ENCODE measurements at regions not wholly inside any gene's neighbourhood (a gene's known extent, or its start where the extent isn't known, plus 50 kb on each side); places are given as distances from the start of the nearest gene placed in this dataset.

DNA sequence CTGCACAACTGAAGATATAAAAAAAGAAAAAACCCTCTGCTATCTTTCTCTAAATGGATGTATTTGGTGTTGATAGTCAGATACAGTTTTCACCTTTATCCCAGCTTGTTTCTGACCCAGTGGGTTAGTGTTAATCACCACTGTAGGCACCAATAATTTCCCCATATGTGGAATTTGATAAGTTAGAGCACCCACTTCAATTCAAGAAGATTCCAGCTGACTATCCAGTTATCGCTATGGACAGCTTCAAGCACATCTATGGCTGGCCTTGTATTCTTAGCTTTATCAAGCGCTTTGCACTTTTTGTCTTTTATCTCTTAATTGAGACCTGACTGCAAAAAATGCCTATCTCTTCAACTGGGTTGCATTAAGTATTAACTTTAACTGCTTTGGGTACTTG lies 200.4 kb downstream of the NR4A2 start:
- Histone ChIP-seq H3K27ac (ENCODE audit: low read depth) (no peak overlapping the region), H3F3A (replicated peaks; ENCODE audit: low read depth) (no peaks in the 10 kb centered on the region), H3K27me3 (ENCODE audit: insufficient read depth) (no peaks in the 10 kb centered on the region), H4K20me1 (replicated peaks; ENCODE audit: insufficient read depth) (no peaks in the 10 kb centered on the region), H3K4me3 (no peak overlapping the region), H3K36me3 (ENCODE audit: insufficient read depth) (no peaks in the 10 kb centered on the region), H3K4me2 (no peak overlapping the region), H3K9me2 (ENCODE audit: insufficient read depth) (no peaks in the 10 kb centered on the region), H3K4me1 (ENCODE audit: insufficient read depth) (no peaks in the 10 kb centered on the region), H2AFZ (no peak overlapping the region), H3K79me2 (replicated peaks; ENCODE audit: insufficient read depth) (no peaks in the 10 kb centered on the region)
- TF ChIP-seq JUNB (IDR thresholded peaks at IDR 0.05; ENCODE audit: unreplicated experiment) (no peak), EZH2 (IDR thresholded peaks at IDR 0.05; ENCODE audit: low read depth, unreplicated experiment) (no peak), REST (IDR thresholded peaks at IDR 0.05; ENCODE audit: unreplicated experiment) (no peak), ZNF331 (CRISPR knock-in tag; IDR thresholded peaks at IDR 0.05; ENCODE audit: low read depth) (no peak), NANOG (IDR thresholded peaks at IDR 0.05; ENCODE audit: borderline replicate concordance) (no peak), STAT1 (IDR thresholded peaks at IDR 0.05; ENCODE audit: unreplicated experiment) (no peak), EZH2phosphoT487 (IDR thresholded peaks at IDR 0.05; ENCODE audit: unreplicated experiment) (no peak)
- TF ChIP-seq, protein P1, sequence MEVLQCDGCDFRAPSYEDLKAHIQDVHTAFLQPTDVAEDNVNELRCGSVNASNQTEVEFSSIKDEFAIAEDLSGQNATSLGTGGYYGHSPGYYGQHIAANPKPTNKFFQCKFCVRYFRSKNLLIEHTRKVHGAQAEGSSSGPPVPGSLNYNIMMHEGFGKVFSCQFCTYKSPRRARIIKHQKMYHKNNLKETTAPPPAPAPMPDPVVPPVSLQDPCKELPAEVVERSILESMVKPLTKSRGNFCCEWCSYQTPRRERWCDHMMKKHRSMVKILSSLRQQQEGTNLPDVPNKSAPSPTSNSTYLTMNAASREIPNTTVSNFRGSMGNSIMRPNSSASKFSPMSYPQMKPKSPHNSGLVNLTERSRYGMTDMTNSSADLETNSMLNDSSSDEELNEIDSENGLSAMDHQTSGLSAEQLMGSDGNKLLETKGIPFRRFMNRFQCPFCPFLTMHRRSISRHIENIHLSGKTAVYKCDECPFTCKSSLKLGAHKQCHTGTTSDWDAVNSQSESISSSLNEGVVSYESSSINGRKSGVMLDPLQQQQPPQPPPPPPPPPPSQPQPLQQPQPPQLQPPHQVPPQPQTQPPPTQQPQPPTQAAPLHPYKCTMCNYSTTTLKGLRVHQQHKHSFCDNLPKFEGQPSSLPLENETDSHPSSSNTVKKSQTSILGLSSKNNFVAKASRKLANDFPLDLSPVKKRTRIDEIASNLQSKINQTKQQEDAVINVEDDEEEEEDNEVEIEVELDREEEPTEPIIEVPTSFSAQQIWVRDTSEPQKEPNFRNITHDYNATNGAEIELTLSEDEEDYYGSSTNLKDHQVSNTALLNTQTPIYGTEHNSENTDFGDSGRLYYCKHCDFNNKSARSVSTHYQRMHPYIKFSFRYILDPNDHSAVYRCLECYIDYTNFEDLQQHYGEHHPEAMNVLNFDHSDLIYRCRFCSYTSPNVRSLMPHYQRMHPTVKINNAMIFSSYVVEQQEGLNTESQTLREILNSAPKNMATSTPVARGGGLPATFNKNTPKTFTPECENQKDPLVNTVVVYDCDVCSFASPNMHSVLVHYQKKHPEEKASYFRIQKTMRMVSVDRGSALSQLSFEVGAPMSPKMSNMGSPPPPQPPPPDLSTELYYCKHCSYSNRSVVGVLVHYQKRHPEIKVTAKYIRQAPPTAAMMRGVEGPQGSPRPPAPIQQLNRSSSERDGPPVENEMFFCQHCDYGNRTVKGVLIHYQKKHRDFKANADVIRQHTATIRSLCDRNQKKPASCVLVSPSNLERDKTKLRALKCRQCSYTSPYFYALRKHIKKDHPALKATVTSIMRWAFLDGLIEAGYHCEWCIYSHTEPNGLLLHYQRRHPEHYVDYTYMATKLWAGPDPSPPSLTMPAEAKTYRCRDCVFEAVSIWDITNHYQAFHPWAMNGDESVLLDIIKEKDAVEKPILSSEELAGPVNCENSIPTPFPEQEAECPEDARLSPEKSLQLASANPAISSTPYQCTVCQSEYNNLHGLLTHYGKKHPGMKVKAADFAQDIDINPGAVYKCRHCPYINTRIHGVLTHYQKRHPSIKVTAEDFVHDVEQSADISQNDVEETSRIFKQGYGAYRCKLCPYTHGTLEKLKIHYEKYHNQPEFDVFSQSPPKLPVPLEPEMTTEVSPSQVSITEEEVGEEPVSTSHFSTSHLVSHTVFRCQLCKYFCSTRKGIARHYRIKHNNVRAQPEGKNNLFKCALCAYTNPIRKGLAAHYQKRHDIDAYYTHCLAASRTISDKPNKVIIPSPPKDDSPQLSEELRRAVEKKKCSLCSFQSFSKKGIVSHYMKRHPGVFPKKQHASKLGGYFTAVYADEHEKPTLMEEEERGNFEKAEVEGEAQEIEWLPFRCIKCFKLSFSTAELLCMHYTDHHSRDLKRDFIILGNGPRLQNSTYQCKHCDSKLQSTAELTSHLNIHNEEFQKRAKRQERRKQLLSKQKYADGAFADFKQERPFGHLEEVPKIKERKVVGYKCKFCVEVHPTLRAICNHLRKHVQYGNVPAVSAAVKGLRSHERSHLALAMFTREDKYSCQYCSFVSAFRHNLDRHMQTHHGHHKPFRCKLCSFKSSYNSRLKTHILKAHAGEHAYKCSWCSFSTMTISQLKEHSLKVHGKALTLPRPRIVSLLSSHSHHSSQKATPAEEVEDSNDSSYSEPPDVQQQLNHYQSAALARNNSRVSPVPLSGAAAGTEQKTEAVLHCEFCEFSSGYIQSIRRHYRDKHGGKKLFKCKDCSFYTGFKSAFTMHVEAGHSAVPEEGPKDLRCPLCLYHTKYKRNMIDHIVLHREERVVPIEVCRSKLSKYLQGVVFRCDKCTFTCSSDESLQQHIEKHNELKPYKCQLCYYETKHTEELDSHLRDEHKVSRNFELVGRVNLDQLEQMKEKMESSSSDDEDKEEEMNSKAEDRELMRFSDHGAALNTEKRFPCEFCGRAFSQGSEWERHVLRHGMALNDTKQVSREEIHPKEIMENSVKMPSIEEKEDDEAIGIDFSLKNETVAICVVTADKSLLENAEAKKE (CRISPR knock-in tag; IDR thresholded peaks at IDR 0.05): no peak
- Mint-ChIP-seq H3K9me3 (no peaks in the 10 kb centered on the region), H3K4me3 (no peak overlapping the region), H3K27ac (no peak overlapping the region), H3K4me1 (no peaks in the 10 kb centered on the region), H3K36me3 (ENCODE audit: low read depth) (no peaks in the 10 kb centered on the region), H3K27me3 (ENCODE audit: insufficient read depth, low read depth, poor library complexity) (no peaks in the 10 kb centered on the region)
- DNase-seq (ENCODE audit: low spot score) (no peak), ATAC-seq (no peak)

Data from GM23338 (cell line).